ENCODE measurements at regions not wholly inside any gene's neighbourhood (a gene's known extent, or its start where the extent isn't known, plus 50 kb on each side); places are given as distances from the start of the nearest gene placed in this dataset.

GRCh38 chr1:198878566-198878965, 239.7 kb downstream of the PTPRC start:
- TF ChIP-seq CTCF (IDR thresholded peaks at IDR 0.05), result no peak
- TF ChIP-seq POLR2AphosphoS5 (IDR thresholded peaks at IDR 0.05; ENCODE audit: low read depth, low read length), result no peak
- no peak for TF ChIP-seq REST (IDR thresholded peaks at IDR 0.05; ENCODE audit: insufficient read depth in 1 of 2, low read depth in 2 of 2, low read length in 1 of 2)
- TF ChIP-seq SIN3A (IDR thresholded peaks at IDR 0.05; ENCODE audit: borderline replicate concordance, insufficient read depth, low read depth, low read length), result no peak
- no peak for TF ChIP-seq TCF7L2 (IDR thresholded peaks at IDR 0.05; ENCODE audit: low read depth, low read length)
